Transverse colon (tissue), 4 donors: ENCODE measurements at regions not wholly inside any gene's neighbourhood (a gene's known extent, or its start where the extent isn't known, plus 50 kb on each side); places are given as distances from the start of the nearest gene placed in this dataset.

ENCODE experiments used
- POLR2A ChIP-seq: fragments of 450-650 bp; IDR thresholded peaks from one replicate; pipeline ENCODE4 v1.6.1; 2016; ENCODE audit warnings: antibody characterized with exemption, mild to moderate bottlenecking, moderate library complexity
- POLR2AphosphoS5 ChIP-seq, 3 donors: sonication (generic); formaldehyde crosslinking; IDR thresholded peaks; one replicate each; pipeline ENCODE4 v1.6.1; 2016; ENCODE audit warnings: antibody characterized with exemption in 3 of 3
- TF ChIP-seq, protein P1 (sequence below), 5 experiments: fragments of 200-600 bp in 3 of 5; fragments of 450-650 bp in 2 of 5; sonication (generic) in 3 of 5; IDR thresholded peaks; 1 replicate in 2 of 5; 2 replicates in 3 of 5; pipeline ENCODE4 v1.5.1; 2016 to 2017; ENCODE audit warnings: antibody characterized with exemption in 5 of 5, inconsistent platforms in 3 of 5, mild to moderate bottlenecking in 2 of 5, moderate library complexity in 1 of 5

GRCh38 chr7:112554591-112554990 lies 73.8 kb downstream of the LSMEM1 start:
- TF ChIP-seq, protein P1, sequence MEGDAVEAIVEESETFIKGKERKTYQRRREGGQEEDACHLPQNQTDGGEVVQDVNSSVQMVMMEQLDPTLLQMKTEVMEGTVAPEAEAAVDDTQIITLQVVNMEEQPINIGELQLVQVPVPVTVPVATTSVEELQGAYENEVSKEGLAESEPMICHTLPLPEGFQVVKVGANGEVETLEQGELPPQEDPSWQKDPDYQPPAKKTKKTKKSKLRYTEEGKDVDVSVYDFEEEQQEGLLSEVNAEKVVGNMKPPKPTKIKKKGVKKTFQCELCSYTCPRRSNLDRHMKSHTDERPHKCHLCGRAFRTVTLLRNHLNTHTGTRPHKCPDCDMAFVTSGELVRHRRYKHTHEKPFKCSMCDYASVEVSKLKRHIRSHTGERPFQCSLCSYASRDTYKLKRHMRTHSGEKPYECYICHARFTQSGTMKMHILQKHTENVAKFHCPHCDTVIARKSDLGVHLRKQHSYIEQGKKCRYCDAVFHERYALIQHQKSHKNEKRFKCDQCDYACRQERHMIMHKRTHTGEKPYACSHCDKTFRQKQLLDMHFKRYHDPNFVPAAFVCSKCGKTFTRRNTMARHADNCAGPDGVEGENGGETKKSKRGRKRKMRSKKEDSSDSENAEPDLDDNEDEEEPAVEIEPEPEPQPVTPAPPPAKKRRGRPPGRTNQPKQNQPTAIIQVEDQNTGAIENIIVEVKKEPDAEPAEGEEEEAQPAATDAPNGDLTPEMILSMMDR (IDR thresholded peaks at IDR 0.05) = no peak
- TF ChIP-seq POLR2A (no peak), POLR2AphosphoS5 (IDR thresholded peaks at IDR 0.05) (no peak)
